ENCODE measurements at regions not wholly inside any gene's neighbourhood (a gene's known extent, or its start where the extent isn't known, plus 50 kb on each side); places are given as distances from the start of the nearest gene placed in this dataset.
"Not testable (repeated sequence)": the region's sequence is repeated elsewhere in the genome, so short reads cannot be mapped to it uniquely, and the experiment has no call there.

GRCh38 chr6:88472851-88473525, 306.8 kb upstream of the CNR1 start:
- in situ Hi-C loops (cut with MboI; ENCODE audit: low pct_unique_long_range_greater_than_20kb, low sequenced_read_pairs): no loop called here
- no peak for DNase-seq

- no peak for DNase-seq
- in situ Hi-C loops (cut with MboI; ENCODE audit: low pct_unique_long_range_greater_than_20kb, low sequenced_read_pairs): no loop called here
Measured at GRCh38 chr6:88459643-88460042, 293.5 kb upstream of the CNR1 start.

GRCh38 chr6:88459189-88459588, 293.0 kb upstream of the CNR1 start:
- in situ Hi-C loops (cut with MboI; ENCODE audit: low pct_unique_long_range_greater_than_20kb, low sequenced_read_pairs): no loop called here
- DNase-seq: no peak

- in situ Hi-C loops (cut with MboI; ENCODE audit: low pct_unique_long_range_greater_than_20kb, low sequenced_read_pairs): no loop called here
- no peak for DNase-seq
Measured at GRCh38 chr6:88458662-88459061, 292.5 kb upstream of the CNR1 start.

GRCh38 chr6:88456221-88456859, 290.2 kb upstream of the CNR1 start:
- no peak for DNase-seq
- in situ Hi-C loops (cut with MboI; ENCODE audit: low pct_unique_long_range_greater_than_20kb, low sequenced_read_pairs): no loop called here

- DNase-seq: no peak
- in situ Hi-C loops (cut with MboI; ENCODE audit: low pct_unique_long_range_greater_than_20kb, low sequenced_read_pairs): no loop called here
Measured at GRCh38 chr6:88455317-88455716, 289.2 kb upstream of the CNR1 start.

GRCh38 chr6:88454658-88455057, 288.5 kb upstream of the CNR1 start:
- DNase-seq: no peak
- in situ Hi-C loops (cut with MboI; ENCODE audit: low pct_unique_long_range_greater_than_20kb, low sequenced_read_pairs): no loop called here

GRCh38 chr6:88449770-88450169, 283.6 kb upstream of the CNR1 start:
- no peak for DNase-seq
- in situ Hi-C loops (cut with MboI; ENCODE audit: low pct_unique_long_range_greater_than_20kb, low sequenced_read_pairs): no loop called here

GRCh38 chr6:88445188-88445965, 279.2 kb upstream of the CNR1 start:
- in situ Hi-C loops (cut with MboI; ENCODE audit: low pct_unique_long_range_greater_than_20kb, low sequenced_read_pairs): no loop called here

GRCh38 chr6:88443554-88443953, 277.4 kb upstream of the CNR1 start:
- no peak for DNase-seq
- in situ Hi-C loops (cut with MboI; ENCODE audit: low pct_unique_long_range_greater_than_20kb, low sequenced_read_pairs): no loop called here

More at GRCh38 chr6:88445188-88445965, 279.2 kb upstream of the CNR1 start:
- no peak for DNase-seq

- no peak for DNase-seq
- in situ Hi-C loops (cut with MboI; ENCODE audit: low pct_unique_long_range_greater_than_20kb, low sequenced_read_pairs): no loop called here
Measured at GRCh38 chr6:88442737-88443136, 276.6 kb upstream of the CNR1 start.

- in situ Hi-C loops (cut with MboI; ENCODE audit: low pct_unique_long_range_greater_than_20kb, low sequenced_read_pairs): no loop called here
- DNase-seq: no peak
Measured at GRCh38 chr6:88441346-88441745, 275.2 kb upstream of the CNR1 start.

- in situ Hi-C loops (cut with MboI; ENCODE audit: low pct_unique_long_range_greater_than_20kb, low sequenced_read_pairs): no loop called here
- DNase-seq: no peak
Measured at GRCh38 chr6:88428068-88428467, 261.9 kb upstream of the CNR1 start.

- in situ Hi-C loops (cut with MboI; ENCODE audit: low pct_unique_long_range_greater_than_20kb, low sequenced_read_pairs): no loop called here
- DNase-seq: no peak
Measured at GRCh38 chr6:88426005-88426404, 259.9 kb upstream of the CNR1 start.

- in situ Hi-C loops (cut with MboI; ENCODE audit: low pct_unique_long_range_greater_than_20kb, low sequenced_read_pairs): no loop called here
- DNase-seq: no peak
Measured at GRCh38 chr6:88422831-88423230, 256.7 kb upstream of the CNR1 start.

- DNase-seq; in situ Hi-C loops (cut with MboI; ENCODE audit: low pct_unique_long_range_greater_than_20kb, low sequenced_read_pairs): not testable (repeated sequence)
Measured at GRCh38 chr6:88420967-88421488, 254.9 kb upstream of the CNR1 start.

- in situ Hi-C loops (cut with MboI; ENCODE audit: low pct_unique_long_range_greater_than_20kb, low sequenced_read_pairs); DNase-seq: not testable (repeated sequence)
Measured at GRCh38 chr6:88418921-88419810, 253.0 kb upstream of the CNR1 start.

- in situ Hi-C loops (cut with MboI; ENCODE audit: low pct_unique_long_range_greater_than_20kb, low sequenced_read_pairs): not testable (repeated sequence)
Measured at GRCh38 chr6:88417361-88417760, 251.2 kb upstream of the CNR1 start.

GRCh38 chr6:88413459-88413858, 247.3 kb upstream of the CNR1 start:
- DNase-seq: no peak
- in situ Hi-C loops (cut with MboI; ENCODE audit: low pct_unique_long_range_greater_than_20kb, low sequenced_read_pairs): no loop called here

More at GRCh38 chr6:88417361-88417760, 251.2 kb upstream of the CNR1 start:
- not testable (repeated sequence) for DNase-seq
